ENCODE measurements at regions not wholly inside any gene's neighbourhood (a gene's known extent, or its start where the extent isn't known, plus 50 kb on each side); places are given as distances from the start of the nearest gene placed in this dataset.

DNA sequence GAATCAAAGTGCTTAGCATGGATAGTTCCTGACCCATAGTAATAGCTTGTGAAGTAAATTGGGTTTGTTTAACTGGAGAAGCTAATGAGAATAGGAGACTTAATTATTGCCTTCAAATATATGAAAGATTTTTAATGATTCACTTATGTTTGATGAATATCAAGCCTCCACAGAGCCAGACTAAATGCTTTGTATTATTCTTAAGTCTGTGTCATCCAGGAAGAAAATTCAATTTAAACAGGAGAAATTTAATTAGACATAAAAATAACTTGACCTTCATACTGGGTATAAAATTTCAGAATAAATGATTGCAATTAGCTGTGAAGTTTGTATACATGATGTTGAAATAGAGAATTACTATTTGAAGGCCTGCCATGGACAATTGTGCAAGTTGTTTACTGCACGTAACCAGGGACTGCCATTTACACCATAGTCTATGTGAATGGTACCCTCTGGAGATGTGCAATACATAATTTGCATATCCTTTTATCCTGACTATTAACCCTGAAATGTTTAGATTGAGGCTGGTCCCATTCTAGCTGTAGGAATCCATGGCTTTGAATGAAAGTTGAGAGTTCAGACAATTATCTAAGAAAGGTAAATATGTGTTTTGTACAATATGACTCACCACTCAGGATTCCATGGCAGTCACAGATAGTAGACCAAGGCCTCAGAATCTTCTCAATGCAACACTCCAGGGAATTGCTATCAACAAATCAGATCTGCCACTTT, 133.5 kb upstream of the IL12B start:
- H3K9me3 ChIP-seq (ENCODE audit: control insufficient read depth in 2 of 3, low read length in 3 of 3), result no peaks in the 10 kb centered on the region
- POLR2A ChIA-PET, result no interaction called here
- Mint-ChIP-seq H3K9me3 (peaks cover 0 to 7% (median 0%) of the 10 kb centered on the region in 11 donors), H3K4me1 (peaks cover 3 to 18% (median 7%) of the 10 kb centered on the region in 7 donors), H3K36me3 (no peaks in the 10 kb centered on the region), H3K27ac (no peak overlapping the region), H3K27me3 (peaks cover 0 to 65% (median 0%) of the 10 kb centered on the region in 5 donors), H3K4me3 (no peak overlapping the region)
- DNase-seq (no peak), ATAC-seq (no peak)
- intact Hi-C loops (cut with micrococcal nuclease), result no loop called here
- H3K27ac ChIP-seq (ENCODE audit: low read depth, low read length), result no peak overlapping the region
- H3K27me3 ChIP-seq (ENCODE audit: control insufficient read depth in 2 of 2, insufficient read depth in 2 of 2, low read length in 2 of 2), result no peaks in the 10 kb centered on the region
- H3K4me3 ChIP-seq (ENCODE audit: low read length), result no peak overlapping the region
- H3K4me1 ChIP-seq (ENCODE audit: control insufficient read depth in 2 of 2, insufficient read depth in 2 of 2, low read length in 2 of 2), result peaks cover under 1 to 4% of the 10 kb centered on the region in 2 donors
- H3K36me3 ChIP-seq (ENCODE audit: control insufficient read depth in 2 of 3, insufficient read depth in 3 of 3, low read length in 3 of 3), result no peaks in the 10 kb centered on the region
- CTCF ChIA-PET, result no interaction called here

GRCh38 chr5:159465604-159466003, 135.3 kb upstream of the IL12B start:
- intact Hi-C loops (cut with micrococcal nuclease), result loop anchor here in 1 of 2 donors (5.0 kb wide), 1 partner anchor 52 kb away; no protein-coding TSS in a partner anchor
- Histone ChIP-seq H3K4me3 (ENCODE audit: low read length) (no peak overlapping the region), H3K27ac (ENCODE audit: low read depth, low read length) (no peak overlapping the region), H3K9me3 (ENCODE audit: control insufficient read depth in 2 of 3, low read length in 3 of 3) (no peaks in the 10 kb centered on the region), H3K36me3 (ENCODE audit: control insufficient read depth in 2 of 3, insufficient read depth in 3 of 3, low read length in 3 of 3) (no peaks in the 10 kb centered on the region), H3K4me1 (ENCODE audit: control insufficient read depth in 2 of 2, insufficient read depth in 2 of 2, low read length in 2 of 2) (peaks cover 11 to 16% of the 10 kb centered on the region in 2 donors), H3K27me3 (ENCODE audit: control insufficient read depth in 2 of 2, insufficient read depth in 2 of 2, low read length in 2 of 2) (no peaks in the 10 kb centered on the region)
- DNase-seq (no peak), ATAC-seq (no peak)
- H3K9me3 Mint-ChIP-seq, result peaks cover 0 to 2% (median 0%) of the 10 kb centered on the region in 11 donors
- CTCF ChIA-PET, result interaction anchor here (0.6 kb wide), 1 partner anchor 770 kb away, joined by 3 read pairs; no protein-coding TSS in a partner anchor
- no peak overlapping the region for H3K4me3 Mint-ChIP-seq
- peaks cover 0 to 59% (median 0%) of the 10 kb centered on the region in 5 donors for H3K27me3 Mint-ChIP-seq
- POLR2A ChIA-PET, result no interaction called here
- no peaks in the 10 kb centered on the region for H3K36me3 Mint-ChIP-seq
- H3K27ac Mint-ChIP-seq, result no peak overlapping the region
- H3K4me1 Mint-ChIP-seq, result peaks cover 14 to 26% (median 21%) of the 10 kb centered on the region in 7 donors

GRCh38 chr5:159467666-159468065, 137.4 kb upstream of the IL12B start:
- H3K4me3 Mint-ChIP-seq, result no peak overlapping the region
- ATAC-seq (no peak), DNase-seq (no peak)
- intact Hi-C loops (cut with micrococcal nuclease), result loop anchor here in 1 of 2 donors (5.0 kb wide), 1 partner anchor 50 kb away; no protein-coding TSS in a partner anchor
- Histone ChIP-seq H3K4me1 (ENCODE audit: control insufficient read depth in 2 of 2, insufficient read depth in 2 of 2, low read length in 2 of 2) (peaks cover 11 to 16% of the 10 kb centered on the region in 2 donors), H3K4me3 (ENCODE audit: low read length) (no peak overlapping the region), H3K27me3 (ENCODE audit: control insufficient read depth in 2 of 2, insufficient read depth in 2 of 2, low read length in 2 of 2) (no peaks in the 10 kb centered on the region), H3K9me3 (ENCODE audit: control insufficient read depth in 2 of 3, low read length in 3 of 3) (no peaks in the 10 kb centered on the region), H3K36me3 (ENCODE audit: control insufficient read depth in 2 of 3, insufficient read depth in 3 of 3, low read length in 3 of 3) (no peaks in the 10 kb centered on the region), H3K27ac (ENCODE audit: low read depth, low read length) (no peak overlapping the region)
- CTCF ChIA-PET, result interaction anchor here (1.7 kb wide), 1 partner anchor 25 kb away, joined by 4 read pairs; no protein-coding TSS in a partner anchor
- H3K36me3 Mint-ChIP-seq, result no peaks in the 10 kb centered on the region
- POLR2A ChIA-PET, result no interaction called here
- peaks cover 16 to 29% (median 21%) of the 10 kb centered on the region in 7 donors for H3K4me1 Mint-ChIP-seq
- H3K9me3 Mint-ChIP-seq, result peaks cover 0 to 2% (median 0%) of the 10 kb centered on the region in 11 donors
- no peak overlapping the region for H3K27ac Mint-ChIP-seq
- H3K27me3 Mint-ChIP-seq, result peaks cover 0 to 54% (median 4%) of the 10 kb centered on the region in 5 donors

DNA sequence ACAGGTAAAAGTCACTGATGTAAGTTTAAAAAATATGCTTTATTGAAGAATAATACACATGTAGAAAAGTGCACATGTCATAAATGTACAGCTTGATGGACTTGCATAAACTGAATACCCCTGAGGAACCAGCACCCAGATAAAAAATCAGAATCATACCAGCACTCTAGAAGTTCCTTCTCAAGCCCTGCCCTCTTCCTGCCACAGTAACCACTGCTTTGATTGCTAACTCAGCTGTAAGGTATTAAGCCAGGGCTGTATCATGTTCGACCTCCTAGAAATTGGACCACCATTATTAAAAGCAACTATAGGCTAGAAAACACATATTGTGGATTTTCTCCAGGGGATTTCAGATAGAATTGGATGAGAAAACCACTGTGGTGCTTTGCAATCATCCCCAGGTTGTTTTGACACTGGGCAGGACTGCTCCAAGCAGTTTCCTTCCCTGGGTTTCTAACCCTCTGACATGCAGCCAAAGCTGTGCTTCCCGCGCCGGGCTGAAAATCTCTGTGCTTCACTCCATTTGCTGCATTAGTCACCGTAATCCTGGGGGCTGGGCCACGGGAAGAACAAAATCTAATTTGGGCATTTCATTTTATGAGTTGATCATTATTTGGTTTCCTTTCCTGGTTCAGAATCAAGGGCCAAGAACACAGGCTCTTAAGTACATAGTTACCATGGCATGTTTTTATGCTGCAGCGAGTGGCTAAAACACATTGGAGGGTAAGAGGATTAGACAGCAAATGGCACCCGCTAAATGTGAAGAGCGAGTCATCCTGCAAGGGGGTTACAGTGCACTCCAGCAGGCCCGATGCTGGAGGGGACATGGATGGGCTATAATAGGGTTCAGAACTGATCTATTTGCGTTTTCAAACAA, 139.4 kb upstream of the IL12B start:
- Histone ChIP-seq H3K4me3 (ENCODE audit: low read length) (no peak overlapping the region), H3K9me3 (ENCODE audit: control insufficient read depth in 2 of 3, low read length in 3 of 3) (no peaks in the 10 kb centered on the region), H3K27ac (ENCODE audit: low read depth, low read length) (no peak overlapping the region), H3K36me3 (ENCODE audit: control insufficient read depth in 2 of 3, insufficient read depth in 3 of 3, low read length in 3 of 3) (no peaks in the 10 kb centered on the region), H3K4me1 (ENCODE audit: control insufficient read depth in 2 of 2, insufficient read depth in 2 of 2, low read length in 2 of 2) (peaks cover 11 to 16% of the 10 kb centered on the region in 2 donors), H3K27me3 (ENCODE audit: control insufficient read depth in 2 of 2, insufficient read depth in 2 of 2, low read length in 2 of 2) (no peaks in the 10 kb centered on the region)
- ChIA-PET CTCF (interaction anchor here (1.0 to 1.7 kb wide), 2 partner anchors 27 to 140 kb away, joined by 3 to 4 read pairs; no protein-coding TSS in a partner anchor), POLR2A (no interaction called here)
- Mint-ChIP-seq H3K4me1 (peaks cover 16 to 29% (median 21%) of the 10 kb centered on the region in 7 donors), H3K36me3 (peaks cover 0 to 5% (median 0%) of the 10 kb centered on the region in 5 donors), H3K27me3 (peaks cover 0 to 58% (median 4%) of the 10 kb centered on the region in 5 donors), H3K27ac (peak overlapping the region in 2 of 9 donors; percentile 5 to 95), H3K4me3 (peak overlapping the region in 8 of 10 donors; percentile 24 to 72 (median 48)), H3K9me3 (peaks cover 0 to 19% (median 10%) of the 10 kb centered on the region in 11 donors)
- ATAC-seq (peak; percentile 85), DNase-seq (peak in 5 of 9 donors; percentile 4 to 45 (median 25))
- intact Hi-C loops (cut with micrococcal nuclease), result loop anchor here in 1 of 2 donors (5.0 kb wide), 1 partner anchor 48 kb away; no protein-coding TSS in a partner anchor

DNA sequence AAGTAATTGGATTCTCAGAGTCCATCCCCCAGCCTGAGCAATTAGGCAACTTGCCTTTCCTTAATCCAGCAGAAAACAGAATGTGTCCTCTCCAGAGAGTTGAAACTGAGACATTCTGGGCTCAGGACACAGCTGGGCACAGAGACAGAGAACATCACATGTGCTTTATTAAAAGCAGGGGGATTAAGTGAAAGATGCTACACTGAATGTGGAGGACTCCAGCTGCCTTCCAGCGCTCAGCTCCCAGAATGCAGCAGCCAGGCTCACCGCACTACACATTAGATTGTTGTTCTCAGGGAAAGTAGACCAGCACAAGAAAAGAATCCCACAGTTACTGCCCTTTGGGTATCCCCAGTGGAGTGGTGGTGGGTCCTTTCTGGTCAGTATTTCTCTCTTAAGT, 141.6 kb upstream of the IL12B start:
- POLR2A ChIA-PET, result no interaction called here

GRCh38 chr5:159475026-159475425, 144.7 kb upstream of the IL12B start:
- POLR2A ChIA-PET, result no interaction called here
- no peaks in the 10 kb centered on the region for H3K36me3 ChIP-seq (ENCODE audit: control insufficient read depth in 2 of 3, insufficient read depth in 3 of 3, low read length in 3 of 3)
- H3K9me3 Mint-ChIP-seq, result peaks cover 8 to 38% (median 20%) of the 10 kb centered on the region in 11 donors
- intact Hi-C loops (cut with micrococcal nuclease), result no loop called here
- H3K4me3 ChIP-seq (ENCODE audit: low read length), result no peak overlapping the region
- H3K36me3 Mint-ChIP-seq, result peaks cover 4 to 12% (median 9%) of the 10 kb centered on the region in 5 donors
- no peaks in the 10 kb centered on the region for H3K27me3 ChIP-seq (ENCODE audit: control insufficient read depth in 2 of 2, insufficient read depth in 2 of 2, low read length in 2 of 2)
- CTCF ChIA-PET, result no interaction called here
- H3K4me1 ChIP-seq (ENCODE audit: control insufficient read depth in 2 of 2, insufficient read depth in 2 of 2, low read length in 2 of 2), result peaks cover 4 to 7% of the 10 kb centered on the region in 2 donors
- H3K4me3 Mint-ChIP-seq, result no peak overlapping the region
- no peak overlapping the region for H3K27ac Mint-ChIP-seq
- H3K9me3 ChIP-seq (ENCODE audit: control insufficient read depth in 2 of 3, low read length in 3 of 3), result peaks cover 0 to 10% (median 0%) of the 10 kb centered on the region in 3 experiments
- H3K4me1 Mint-ChIP-seq, result peaks cover 11 to 23% (median 13%) of the 10 kb centered on the region in 7 donors
- DNase-seq (no peak), ATAC-seq (no peak)
- H3K27me3 Mint-ChIP-seq, result peaks cover 0 to 55% (median 9%) of the 10 kb centered on the region in 5 donors
- no peak overlapping the region for H3K27ac ChIP-seq (ENCODE audit: low read depth, low read length)

More for the DNA sequence above, 141.6 kb upstream of the IL12B start:
- Mint-ChIP-seq H3K27me3 (peaks cover 0 to 63% (median 7%) of the 10 kb centered on the region in 5 donors), H3K9me3 (peaks cover 8 to 38% (median 20%) of the 10 kb centered on the region in 11 donors), H3K36me3 (peaks cover 4 to 12% (median 7%) of the 10 kb centered on the region in 5 donors), H3K27ac (no peak overlapping the region), H3K4me1 (peaks cover 14 to 29% (median 21%) of the 10 kb centered on the region in 7 donors), H3K4me3 (no peak overlapping the region)
- Histone ChIP-seq H3K36me3 (ENCODE audit: control insufficient read depth in 2 of 3, insufficient read depth in 3 of 3, low read length in 3 of 3) (no peaks in the 10 kb centered on the region), H3K9me3 (ENCODE audit: control insufficient read depth in 2 of 3, low read length in 3 of 3) (peaks cover 0 to 10% (median 0%) of the 10 kb centered on the region in 3 experiments), H3K27me3 (ENCODE audit: control insufficient read depth in 2 of 2, insufficient read depth in 2 of 2, low read length in 2 of 2) (no peaks in the 10 kb centered on the region), H3K4me1 (ENCODE audit: control insufficient read depth in 2 of 2, insufficient read depth in 2 of 2, low read length in 2 of 2) (peaks cover 11 to 16% of the 10 kb centered on the region in 2 donors), H3K27ac (ENCODE audit: low read depth, low read length) (no peak overlapping the region), H3K4me3 (ENCODE audit: low read length) (no peak overlapping the region)
- no peak for DNase-seq
- CTCF ChIA-PET, result no interaction called here
- ATAC-seq, result no peak
- intact Hi-C loops (cut with micrococcal nuclease), result no loop called here
